K562 (cell line): ENCODE measurements at regions not wholly inside any gene's neighbourhood (a gene's known extent, or its start where the extent isn't known, plus 50 kb on each side); places are given as distances from the start of the nearest gene placed in this dataset.

Source experiments
- JUND ChIP-seq, 2 experiments: IDR thresholded peaks; 2 replicates in 1 of 2; 3 replicates in 1 of 2; pipeline ENCODE4 v1.6.1; 2011; ENCODE audit warnings: borderline replicate concordance in 2 of 2, low read depth in 2 of 2, low read length in 2 of 2, improper control_type of control experiment in 1 of 2, missing biosample characterization in 1 of 2, missing genetic modification characterization in 1 of 2, missing genetic modification reagents in 1 of 2
- POLR2AphosphoS5 ChIP-seq: IDR thresholded peaks from 2 replicates; pipeline ENCODE4 v1.6.1; 2011; ENCODE audit warnings: mild to moderate bottlenecking, low read depth, low read length, moderate library complexity; ENCODE audit not compliant: control insufficient read depth, insufficient read depth
- RBM17 ChIP-seq: fragments of 200-400 bp; formaldehyde crosslinking; IDR thresholded peaks from 2 replicates; pipeline ENCODE4 v1.6.1; 2017; ENCODE audit warnings: low read depth, mild to moderate bottlenecking, low read length, borderline replicate concordance

- TF ChIP-seq RBM17, result no peak
- TF ChIP-seq POLR2AphosphoS5, result no peak
- TF ChIP-seq JUND (IDR thresholded peaks at IDR 0.05; ENCODE audit: borderline replicate concordance, low read depth, low read length), result no peak
- no peak for TF ChIP-seq JUND (tag; IDR thresholded peaks at IDR 0.05; ENCODE audit: borderline replicate concordance, low read depth, low read length)
Observed at GRCh38 chr5:53403291-53403690, 77.1 kb upstream of the FST start.
